GM13977 (cell line): ENCODE measurements at regions not wholly inside any gene's neighbourhood (a gene's known extent, or its start where the extent isn't known, plus 50 kb on each side); places are given as distances from the start of the nearest gene placed in this dataset.

ENCODE experiments used
- DNase-seq: peaks from one replicate; pipeline ENCODE4 v3.0.0; 2012; ENCODE audit warnings: low spot score
- CTCF ChIP-seq: IDR thresholded peaks from 2 replicates; pipeline ENCODE4 v1.5.1; 2012; ENCODE audit warnings: mild to moderate bottlenecking, control low read depth; ENCODE audit not compliant: insufficient read depth; ENCODE audit errors: extremely low read depth, missing control alignments
- in situ Hi-C: fragments of 300-500 bp; cut with MboI; formaldehyde crosslinking; loops from one replicate; pipeline ENCODE4 v1.12.0; 2022; ENCODE audit warnings: low sequenced_read_pairs, low pct_unique_long_range_greater_than_20kb, mixed read lengths, inconsistent platforms; ENCODE audit not compliant: unreplicated experiment

- no peak for DNase-seq
- no peak for TF ChIP-seq CTCF
- in situ Hi-C loops = no loop called here
Measured at GRCh38 chr7:131657881-131658280, 101.5 kb upstream of the PODXL start.

- in situ Hi-C loops = no loop called here
- TF ChIP-seq CTCF = no peak
Measured at GRCh38 chr7:131656980-131657723, 100.7 kb upstream of the PODXL start.

GRCh38 chr7:131655866-131656265, 99.4 kb upstream of the PODXL start:
- no peak for DNase-seq
- no peak for TF ChIP-seq CTCF
- in situ Hi-C loops = no loop called here

More at GRCh38 chr7:131656980-131657723, 100.7 kb upstream of the PODXL start:
- DNase-seq = no peak

DNA sequence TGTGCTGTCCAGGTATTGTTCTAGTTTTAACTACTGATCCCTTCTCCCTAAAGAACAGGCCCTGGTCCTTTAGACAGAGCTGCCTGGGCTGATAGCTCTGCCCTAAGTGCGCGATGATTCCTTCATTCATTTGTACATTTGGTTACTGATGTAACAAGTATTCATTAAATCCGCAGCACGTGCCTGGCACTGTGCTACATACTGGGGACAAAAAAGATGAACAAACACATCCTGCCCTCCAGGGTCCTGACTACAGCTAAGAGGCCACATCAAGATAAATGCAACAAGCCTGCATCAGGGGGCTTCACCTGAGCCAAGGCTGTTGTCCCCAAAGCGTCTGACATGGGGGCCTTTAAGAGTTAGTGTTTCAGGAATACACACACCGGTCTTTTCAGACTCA, 99.0 kb upstream of the PODXL start:
- no peak for DNase-seq
- TF ChIP-seq CTCF = no peak
- in situ Hi-C loops = no loop called here

DNA sequence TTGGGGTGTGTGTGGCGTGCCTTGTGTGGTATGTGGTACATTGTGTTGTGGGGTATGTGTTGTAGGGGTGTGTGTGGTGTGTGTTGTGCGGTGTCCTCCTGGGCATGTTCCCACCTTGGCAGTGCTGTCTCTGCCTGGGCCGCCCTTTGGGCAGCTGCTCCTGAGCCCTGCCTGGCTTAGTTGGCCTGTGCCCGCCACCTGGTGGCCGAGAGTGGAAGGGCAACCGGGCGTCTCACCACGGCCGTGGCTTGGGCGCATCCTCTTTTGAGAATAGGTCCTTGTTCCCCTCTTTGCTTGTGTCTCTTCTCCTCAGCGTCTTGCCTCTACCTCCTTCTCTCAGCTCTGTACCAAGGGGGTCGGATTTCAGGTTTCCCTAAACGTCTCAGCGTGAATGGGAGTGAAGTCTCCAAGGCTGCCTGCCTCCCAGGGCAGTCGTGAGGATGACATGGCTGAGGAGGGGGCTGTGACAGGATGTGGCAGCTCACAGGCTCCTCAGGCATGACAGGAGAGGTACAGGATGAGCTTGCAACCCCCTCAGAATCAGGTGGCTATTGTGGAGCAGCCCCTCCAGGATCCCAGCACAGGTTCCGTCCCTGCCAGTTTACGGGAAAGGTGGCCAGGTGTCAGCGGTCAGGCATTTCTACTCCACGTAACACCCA, 98.4 kb upstream of the PODXL start:
- peak; percentile 88 for DNase-seq
- in situ Hi-C loops = no loop called here
- peak; percentile 99 for TF ChIP-seq CTCF

DNA sequence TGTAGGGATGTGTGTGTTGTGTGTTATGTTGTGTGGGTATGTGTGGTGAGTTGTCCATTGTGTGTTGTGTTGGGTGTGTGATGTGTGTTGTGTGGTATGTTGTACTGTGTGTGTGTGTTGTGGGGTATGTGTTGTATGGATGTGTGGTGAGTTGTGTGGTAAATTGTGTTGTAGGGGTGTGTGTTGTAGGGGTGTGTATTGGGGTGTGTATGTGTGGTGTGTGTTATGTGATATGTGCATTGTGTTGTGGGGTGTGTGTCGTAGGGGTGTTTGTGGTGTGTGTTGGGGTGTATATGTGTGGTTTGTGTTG, 97.8 kb upstream of the PODXL start:
- in situ Hi-C loops = no loop called here
- DNase-seq = no peak
- TF ChIP-seq CTCF = no peak
